DMS53 (cell line): ENCODE measurements at regions not wholly inside any gene's neighbourhood (a gene's known extent, or its start where the extent isn't known, plus 50 kb on each side); places are given as distances from the start of the nearest gene placed in this dataset.

ENCODE experiments used
- DNase-seq: peaks from one replicate; lab custom pipeline; 2025; lab: John Stamatoyannopoulos, UW

- peak; percentile 20 for DNase-seq
Measured at GRCh38 chr6:14488180-14488579, 370.6 kb downstream of the CD83 start.

- no peak for DNase-seq
Measured at GRCh38 chr6:14489445-14489844, 371.9 kb downstream of the CD83 start.

- DNase-seq, result no peak
Measured at GRCh38 chr6:14498748-14499147, 381.2 kb downstream of the CD83 start.

- no peak for DNase-seq
Measured at GRCh38 chr6:14499309-14499708, 381.7 kb downstream of the CD83 start.

- DNase-seq, result no peak
Measured at GRCh38 chr6:14499841-14500240, 382.3 kb downstream of the CD83 start.

- no peak for DNase-seq
Measured at GRCh38 chr6:14500809-14501208, 383.2 kb downstream of the CD83 start.

GRCh38 chr6:14501240-14501639 is 383.7 kb downstream of the CD83 start:
- no peak for DNase-seq

- no peak for DNase-seq
Measured at GRCh38 chr6:14501914-14502313, 384.3 kb downstream of the CD83 start.

GRCh38 chr6:14502551-14502950 is 385.0 kb downstream of the CD83 start:
- peak; percentile 73 for DNase-seq

GRCh38 chr6:14505401-14505800 is 387.8 kb downstream of the CD83 start:
- no peak for DNase-seq

GRCh38 chr6:14506656-14507246 is 389.2 kb downstream of the CD83 start:
- peak; percentile 66 for DNase-seq

GRCh38 chr6:14509120-14509519 is 391.5 kb downstream of the CD83 start:
- DNase-seq, result no peak

- DNase-seq, result no peak
Measured at GRCh38 chr6:14510038-14510437, 392.5 kb downstream of the CD83 start.

- DNase-seq, result no peak
Measured at GRCh38 chr6:14511061-14511586, 393.6 kb downstream of the CD83 start.

GRCh38 chr6:14512246-14512645 is 394.7 kb downstream of the CD83 start:
- DNase-seq, result no peak

- DNase-seq, result no peak
Measured at GRCh38 chr6:14513496-14514393, 396.2 kb downstream of the CD83 start.

GRCh38 chr6:14516956-14517355 is 399.4 kb downstream of the CD83 start:
- DNase-seq, result no peak

- no peak for DNase-seq
Measured at GRCh38 chr6:14517516-14518105, 400.0 kb downstream of the CD83 start.

GRCh38 chr6:14518515-14519217 is 401.1 kb downstream of the CD83 start:
- no peak for DNase-seq

- no peak for DNase-seq
Measured at GRCh38 chr6:14520029-14520428, 402.5 kb downstream of the CD83 start.

- DNase-seq, result no peak
Measured at GRCh38 chr6:14520536-14520935, 403.0 kb downstream of the CD83 start.

GRCh38 chr6:14521141-14521540 is 403.6 kb downstream of the CD83 start:
- no peak for DNase-seq
